Adrenal gland (tissue), 9 donors: ENCODE measurements at regions not wholly inside any gene's neighbourhood (a gene's known extent, or its start where the extent isn't known, plus 50 kb on each side); places are given as distances from the start of the nearest gene placed in this dataset.
"Not testable (repeated sequence)": the region's sequence is repeated elsewhere in the genome, so short reads cannot be mapped to it uniquely, and the experiment has no call there.

Source experiments
- DNase-seq, 7 donors: peaks; one replicate each; pipeline ENCODE4 v3.0.0-alpha.2; 2019 to 2020
- H3K27ac ChIP-seq, 5 donors: fragments of 200-600 bp; sonication (generic) in 4 of 5; 1 replicate in 3 of 5; 2 replicates in 2 of 5; pipeline versions ENCODE4 v1.5.1 to v1.8.0; 2016 to 2020; ENCODE audit warnings: mild to moderate bottlenecking in 1 of 5
- H3K27me3 ChIP-seq: fragments of 200-600 bp; 2 replicates; pipeline ENCODE4 v1.8.0; 2021
- H3K36me3 ChIP-seq, 2 donors: fragments of 200-600 bp; replicated peaks in 1 of 2; 1 replicate in 1 of 2; 2 replicates in 1 of 2; pipeline versions ENCODE4 v1.5.1 to v1.8.0; 2018 to 2022
- H3K4me1 ChIP-seq, 2 donors: fragments of 200-600 bp; replicated peaks in 1 of 2; 1 replicate in 1 of 2; 2 replicates in 1 of 2; pipeline versions ENCODE4 v1.5.1 to v1.8.0; 2018 to 2021
- H3K4me3 ChIP-seq, 4 donors: fragments of 200-600 bp; sonication (generic) in 3 of 4; one replicate each; pipeline ENCODE4 v1.5.1; 2016 to 2018
- H3K9me3 ChIP-seq, 3 donors: fragments of 200-600 bp; sonication (generic) in 1 of 3; replicated peaks in 1 of 3; 1 replicate in 2 of 3; 2 replicates in 1 of 3; pipeline versions ENCODE4 v1.5.1 to v1.8.0; 2016 to 2021
- POLR2A ChIP-seq, 2 donors: fragments of 450-650 bp; IDR thresholded peaks; one replicate each; pipeline ENCODE4 v1.6.1; 2017; ENCODE audit warnings: antibody characterized with exemption in 2 of 2, mild to moderate bottlenecking in 2 of 2, moderate library complexity in 1 of 2
- WGBS, 4 donors: extraction: QIAGEN DNeasy Blood & Tissue Kit in 2 of 4; methylation state at CpG; one replicate each; pipeline versions ENCODE4 v1.1.5 to v1.1.7; 2013 to 2017; 5-methylcytosine and 5-hydroxymethylcytosine counted together
- intact Hi-C, 2 donors: fragments of 100-400 bp; cut with DNase I; formaldehyde crosslinking; loops; one replicate each; pipeline versions ENCODE4 v1.14.1 to v1.15.0; 2022 to 2023
- TF ChIP-seq, protein P1 (sequence below), 6 experiments: fragments of 450-650 bp in 4 of 6; fragments of 200-600 bp in 2 of 6; sonication (generic) in 1 of 6; IDR thresholded peaks; 1 replicate in 5 of 6; 2 replicates in 1 of 6; pipeline versions ENCODE4 v1.5.1 to v1.8.0; 2016 to 2021; ENCODE audit warnings: antibody characterized with exemption in 6 of 6, mild to moderate bottlenecking in 2 of 6, moderate library complexity in 1 of 6
- donor health status: healthy with polysubstance abuse.
- donor health status: Bipolar disorder and iron deficiency.
- donor health status: DM: yes; HTN: yes; CAD: no.
- donor health status: DM: no; HTN: no; CAD: no.
- donor health status: DM: no; HTN: no; CAD: no.

- no peaks in the 10 kb centered on the region for H3K4me1 ChIP-seq
- TF ChIP-seq, protein P1, sequence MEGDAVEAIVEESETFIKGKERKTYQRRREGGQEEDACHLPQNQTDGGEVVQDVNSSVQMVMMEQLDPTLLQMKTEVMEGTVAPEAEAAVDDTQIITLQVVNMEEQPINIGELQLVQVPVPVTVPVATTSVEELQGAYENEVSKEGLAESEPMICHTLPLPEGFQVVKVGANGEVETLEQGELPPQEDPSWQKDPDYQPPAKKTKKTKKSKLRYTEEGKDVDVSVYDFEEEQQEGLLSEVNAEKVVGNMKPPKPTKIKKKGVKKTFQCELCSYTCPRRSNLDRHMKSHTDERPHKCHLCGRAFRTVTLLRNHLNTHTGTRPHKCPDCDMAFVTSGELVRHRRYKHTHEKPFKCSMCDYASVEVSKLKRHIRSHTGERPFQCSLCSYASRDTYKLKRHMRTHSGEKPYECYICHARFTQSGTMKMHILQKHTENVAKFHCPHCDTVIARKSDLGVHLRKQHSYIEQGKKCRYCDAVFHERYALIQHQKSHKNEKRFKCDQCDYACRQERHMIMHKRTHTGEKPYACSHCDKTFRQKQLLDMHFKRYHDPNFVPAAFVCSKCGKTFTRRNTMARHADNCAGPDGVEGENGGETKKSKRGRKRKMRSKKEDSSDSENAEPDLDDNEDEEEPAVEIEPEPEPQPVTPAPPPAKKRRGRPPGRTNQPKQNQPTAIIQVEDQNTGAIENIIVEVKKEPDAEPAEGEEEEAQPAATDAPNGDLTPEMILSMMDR (IDR thresholded peaks at IDR 0.05), result no peak
- no peak for TF ChIP-seq POLR2A (IDR thresholded peaks at IDR 0.05)
- WGBS, 4 donors, result 84 to 89% (median 86%) methylated on average over 1 of the region's 1 CpG
These were observed 448.4 kb upstream of the CDH11 start for GRCh38 chr16:65570261-65570660.

GRCh38 chr16:65559846-65560245 lies 438.0 kb upstream of the CDH11 start:
- no peaks in the 10 kb centered on the region for H3K27me3 ChIP-seq
- intact Hi-C loops, result no loop called here
- H3K27ac ChIP-seq, result no peak overlapping the region
- no peaks in the 10 kb centered on the region for H3K9me3 ChIP-seq
- H3K4me1 ChIP-seq, result no peaks in the 10 kb centered on the region
- no peak for DNase-seq
- no peaks in the 10 kb centered on the region for H3K36me3 ChIP-seq
- TF ChIP-seq, protein P1 (IDR thresholded peaks at IDR 0.05), result no peak
- TF ChIP-seq POLR2A (IDR thresholded peaks at IDR 0.05), result no peak
- no peak overlapping the region for H3K4me3 ChIP-seq
- 80 to 91% (median 87%) methylated on average over 3 of the region's 3 CpGs for WGBS, 4 donors

More at GRCh38 chr16:65570261-65570660, 448.4 kb upstream of the CDH11 start:
- H3K27ac ChIP-seq, result no peak overlapping the region
- H3K36me3 ChIP-seq, result no peaks in the 10 kb centered on the region
- intact Hi-C loops, result loop anchor here in 1 of 2 donors (5.0 kb wide), 1 partner anchor 63 kb away; no protein-coding TSS in a partner anchor
- no peak for DNase-seq
- H3K9me3 ChIP-seq, result no peaks in the 10 kb centered on the region
- no peaks in the 10 kb centered on the region for H3K27me3 ChIP-seq
- H3K4me3 ChIP-seq, result no peak overlapping the region

GRCh38 chr16:65549689-65550088 lies 427.8 kb upstream of the CDH11 start:
- H3K27me3 ChIP-seq, H3K36me3 ChIP-seq, H3K9me3 ChIP-seq, H3K4me3 ChIP-seq, DNase-seq, H3K27ac ChIP-seq, intact Hi-C loops, H3K4me1 ChIP-seq: not testable (repeated sequence)
- WGBS, 4 donors, result 16 to 55% (median 29%) methylated on average over 1 of the region's 1 CpG

DNA sequence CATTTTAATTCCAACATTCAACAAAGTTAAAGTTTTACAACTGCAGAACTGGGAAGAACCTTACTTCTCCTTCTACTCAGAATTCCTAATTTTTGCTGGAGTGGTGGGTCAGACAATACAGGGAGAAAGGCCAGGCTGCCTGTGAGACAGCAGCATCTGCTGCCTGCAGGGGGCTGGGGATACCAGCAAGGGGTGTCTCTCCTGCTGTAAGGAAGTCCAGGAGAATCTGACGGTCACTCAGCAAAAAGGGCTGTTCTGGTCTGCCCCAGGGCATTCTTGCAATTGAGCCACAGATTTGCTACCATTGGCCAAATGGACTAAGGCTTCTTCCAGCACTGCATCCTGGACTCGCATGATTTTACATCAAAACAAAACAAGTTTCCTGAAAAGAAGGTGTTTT lies 426.6 kb upstream of the CDH11 start:
- Histone ChIP-seq H3K4me3 (no peak overlapping the region), H3K27me3 (no peaks in the 10 kb centered on the region), H3K9me3 (no peaks in the 10 kb centered on the region), H3K36me3 (no peaks in the 10 kb centered on the region), H3K27ac (no peak overlapping the region), H3K4me1 (no peaks in the 10 kb centered on the region)
- DNase-seq, result no peak
- TF ChIP-seq, protein P1 (IDR thresholded peaks at IDR 0.05), result no peak
- TF ChIP-seq POLR2A (IDR thresholded peaks at IDR 0.05), result no peak
- WGBS, 4 donors, result 79 to 90% (median 85%) methylated on average over 2 of the region's 2 CpGs
- intact Hi-C loops, result no loop called here

GRCh38 chr16:65547772-65548446 lies 426.0 kb upstream of the CDH11 start:
- no peak for DNase-seq
- 50 to 59% (median 57%) methylated on average over 7 of the region's 7 CpGs for WGBS, 4 donors
- H3K4me1 ChIP-seq, result no peaks in the 10 kb centered on the region
- no peaks in the 10 kb centered on the region for H3K9me3 ChIP-seq
- intact Hi-C loops, result no loop called here
- no peak overlapping the region for H3K27ac ChIP-seq
- H3K4me3 ChIP-seq, result no peak overlapping the region
- no peak for TF ChIP-seq POLR2A (IDR thresholded peaks at IDR 0.05)
- TF ChIP-seq, protein P1 (IDR thresholded peaks at IDR 0.05), result no peak
- H3K36me3 ChIP-seq, result no peaks in the 10 kb centered on the region
- H3K27me3 ChIP-seq, result no peaks in the 10 kb centered on the region
